ENCODE measurements at regions not wholly inside any gene's neighbourhood (a gene's known extent, or its start where the extent isn't known, plus 50 kb on each side); places are given as distances from the start of the nearest gene placed in this dataset.

GRCh38 chr10:8913720-8914119 is 859.2 kb downstream of the GATA3 start:
- POLR2A ChIA-PET = no interaction called here
- no peak overlapping the region for H3K27ac Mint-ChIP-seq
- Histone ChIP-seq H3K9me3 (ENCODE audit: control insufficient read depth in 1 of 2, insufficient read depth in 1 of 2, low read length in 2 of 2) (no peaks in the 10 kb centered on the region), H3K4me1 (ENCODE audit: insufficient read depth, low read length) (no peaks in the 10 kb centered on the region), H3K27me3 (ENCODE audit: control insufficient read depth in 1 of 2, insufficient read depth in 2 of 2, low read length in 2 of 2) (no peaks in the 10 kb centered on the region), H3K4me3 (ENCODE audit: low read length) (no peak overlapping the region), H3K27ac (ENCODE audit: low read depth in 1 of 2, low read length in 2 of 2) (no peak overlapping the region), H3K36me3 (ENCODE audit: insufficient read depth, low read length) (no peaks in the 10 kb centered on the region)
- ATAC-seq (ENCODE audit: poor library complexity) = no peak
- no peaks in the 10 kb centered on the region for H3K4me1 Mint-ChIP-seq (ENCODE audit: low read depth)
- no peaks in the 10 kb centered on the region for H3K36me3 Mint-ChIP-seq (ENCODE audit: low read depth)
- CTCF ChIA-PET = no interaction called here
- TF ChIP-seq CTCF (IDR thresholded peaks at IDR 0.05) = no peak
- no peak overlapping the region for H3K4me3 Mint-ChIP-seq
- no peaks in the 10 kb centered on the region for H3K27me3 Mint-ChIP-seq
- DNase-seq = no peak
- intact Hi-C loops (cut with DNase I, micrococcal nuclease) = no loop called here
- no peaks in the 10 kb centered on the region for H3K9me3 Mint-ChIP-seq

GRCh38 chr10:8919280-8919679 is 864.8 kb downstream of the GATA3 start:
- Histone ChIP-seq H3K36me3 (ENCODE audit: insufficient read depth, low read length) (no peaks in the 10 kb centered on the region), H3K4me3 (ENCODE audit: low read length) (no peak overlapping the region), H3K4me1 (ENCODE audit: insufficient read depth, low read length) (no peaks in the 10 kb centered on the region), H3K27ac (ENCODE audit: low read depth in 1 of 2, low read length in 2 of 2) (no peak overlapping the region), H3K27me3 (ENCODE audit: control insufficient read depth in 1 of 2, insufficient read depth in 2 of 2, low read length in 2 of 2) (no peaks in the 10 kb centered on the region), H3K9me3 (ENCODE audit: control insufficient read depth in 1 of 2, insufficient read depth in 1 of 2, low read length in 2 of 2) (no peaks in the 10 kb centered on the region)
- Mint-ChIP-seq H3K9me3 (no peaks in the 10 kb centered on the region), H3K27ac (no peak overlapping the region), H3K36me3 (ENCODE audit: low read depth) (no peaks in the 10 kb centered on the region), H3K4me3 (no peak overlapping the region), H3K27me3 (no peaks in the 10 kb centered on the region), H3K4me1 (ENCODE audit: low read depth) (no peaks in the 10 kb centered on the region)
- DNase-seq (no peak), ATAC-seq (ENCODE audit: poor library complexity) (no peak)
- CTCF ChIA-PET = no interaction called here
- TF ChIP-seq CTCF (IDR thresholded peaks at IDR 0.05) = no peak
- intact Hi-C loops (cut with DNase I, micrococcal nuclease) = no loop called here
- POLR2A ChIA-PET = no interaction called here

GRCh38 chr10:8921568-8921967 is 867.1 kb downstream of the GATA3 start:
- intact Hi-C loops (cut with DNase I, micrococcal nuclease) = no loop called here
- H3K9me3 ChIP-seq (ENCODE audit: control insufficient read depth in 1 of 2, insufficient read depth in 1 of 2, low read length in 2 of 2) = no peaks in the 10 kb centered on the region
- no peaks in the 10 kb centered on the region for H3K27me3 ChIP-seq (ENCODE audit: control insufficient read depth in 1 of 2, insufficient read depth in 2 of 2, low read length in 2 of 2)
- ATAC-seq (ENCODE audit: poor library complexity) (no peak), DNase-seq (no peak)
- H3K4me1 ChIP-seq (ENCODE audit: insufficient read depth, low read length) = no peaks in the 10 kb centered on the region
- H3K4me3 Mint-ChIP-seq = no peak overlapping the region
- no peak overlapping the region for H3K4me3 ChIP-seq (ENCODE audit: low read length)
- POLR2A ChIA-PET = no interaction called here
- H3K4me1 Mint-ChIP-seq (ENCODE audit: low read depth) = no peaks in the 10 kb centered on the region
- no peak for TF ChIP-seq CTCF (IDR thresholded peaks at IDR 0.05)
- H3K36me3 ChIP-seq (ENCODE audit: insufficient read depth, low read length) = no peaks in the 10 kb centered on the region
- H3K27me3 Mint-ChIP-seq = no peaks in the 10 kb centered on the region
- no peaks in the 10 kb centered on the region for H3K36me3 Mint-ChIP-seq (ENCODE audit: low read depth)
- CTCF ChIA-PET = no interaction called here
- no peaks in the 10 kb centered on the region for H3K9me3 Mint-ChIP-seq
- H3K27ac ChIP-seq (ENCODE audit: low read depth in 1 of 2, low read length in 2 of 2) = no peak overlapping the region
- H3K27ac Mint-ChIP-seq = no peak overlapping the region

All from CD4-positive, alpha-beta T cell (primary cell).